SK-N-SH (cell line): ENCODE measurements at regions not wholly inside any gene's neighbourhood (a gene's known extent, or its start where the extent isn't known, plus 50 kb on each side); places are given as distances from the start of the nearest gene placed in this dataset.

ENCODE experiments used
- CTCF ChIA-PET: fragments of 300-600, 350-600 bp; formaldehyde crosslinking; extraction: SDS; loops from one replicate; lab custom pipeline; 2021; lab: Yijun Ruan, JAX
- POLR2A ChIA-PET: fragments of 350-600 bp; sonication (Branson Sonifier 250); formaldehyde crosslinking; extraction: SDS; loops from one replicate; lab custom pipeline; 2020; ENCODE audit warnings: antibody characterized with exemption, inconsistent platforms; lab: Yijun Ruan, JAX
- DNase-seq: peaks from one replicate; pipeline ENCODE4 v3.0.0; 2012
- H2AFZ ChIP-seq: fragments of 200-600 bp; sonication (generic); 2 replicates; pipeline ENCODE4 v1.8.1; 2016; ENCODE audit warnings: antibody characterized with exemption, mild to moderate bottlenecking, low read depth
- H3F3A ChIP-seq: fragments of 200-600 bp; sonication (generic); replicated peaks from 2 replicates; pipeline ENCODE3; 2016; ENCODE audit warnings: antibody characterized with exemption, mild to moderate bottlenecking; ENCODE audit not compliant: insufficient read depth
- H3K27ac ChIP-seq, 2 experiments: fragments of 200-500 bp in 1 of 2; fragments of 200-600 bp in 1 of 2; sonication (Bioruptor generic) in 1 of 2; sonication (generic), shearing (Covaris generic) in 1 of 2; 2 replicates each; pipeline versions ENCODE4 v1.5.1 to v1.6.1; 2014 to 2016; ENCODE audit warnings: low read depth in 2 of 2, inconsistent platforms in 1 of 2, low read length in 1 of 2, mild to moderate bottlenecking in 1 of 2, mixed read lengths in 1 of 2
- H3K27me3 ChIP-seq: fragments of 200-600 bp; sonication (generic), shearing (Covaris generic); 2 replicates; pipeline ENCODE4 v1.6.1; 2016; ENCODE audit warnings: mixed run types; ENCODE audit not compliant: insufficient read depth
- H3K36me3 ChIP-seq, 2 experiments: fragments of 200-500 bp in 1 of 2; fragments of 200-600 bp in 1 of 2; sonication (Bioruptor generic) in 1 of 2; sonication (generic) in 1 of 2; replicated peaks in 1 of 2; 2 replicates each; pipeline versions ENCODE3 to v1.5.1; 2014 to 2016; ENCODE audit warnings: low read length in 1 of 2, mild to moderate bottlenecking in 1 of 2; ENCODE audit not compliant: insufficient read depth in 2 of 2, control insufficient read depth in 1 of 2
- H3K4me1 ChIP-seq, 2 experiments: fragments of 200-500 bp in 1 of 2; fragments of 200-600 bp in 1 of 2; sonication (Bioruptor generic) in 1 of 2; sonication (generic), shearing (Covaris generic) in 1 of 2; 2 replicates each; pipeline versions ENCODE4 v1.5.1 to v1.6.1; 2014 to 2016; ENCODE audit warnings: low read depth in 1 of 2, low read length in 1 of 2, mixed run types in 1 of 2; ENCODE audit not compliant: insufficient read depth in 2 of 2, control insufficient read depth in 1 of 2
- H3K4me2 ChIP-seq: fragments of 200-600 bp; sonication (generic), shearing (Covaris generic); 2 replicates; pipeline ENCODE4 v1.6.1; 2017; ENCODE audit warnings: mixed run types
- H3K4me3 ChIP-seq, 2 experiments: fragments of 200-500 bp in 1 of 2; fragments of 200-600 bp in 1 of 2; sonication (Bioruptor generic) in 1 of 2; sonication (generic), shearing (Covaris generic) in 1 of 2; 2 replicates each; pipeline versions ENCODE4 v1.5.1 to v1.8.1; 2014 to 2016; ENCODE audit warnings: low read depth in 2 of 2, inconsistent platforms in 1 of 2, low read length in 1 of 2, mild to moderate bottlenecking in 1 of 2, mixed read lengths in 1 of 2, moderate library complexity in 1 of 2
- H3K79me2 ChIP-seq: fragments of 200-600 bp; sonication (generic); 2 replicates; pipeline ENCODE4 v1.8.1; 2017; ENCODE audit warnings: mild to moderate bottlenecking; ENCODE audit not compliant: insufficient read depth
- H3K9ac ChIP-seq: fragments of 200-600 bp; sonication (generic); 2 replicates; pipeline ENCODE4 v1.6.1; 2017; ENCODE audit warnings: mixed run types
- H3K9me2 ChIP-seq: fragments of 200-600 bp; sonication (generic); 2 replicates; pipeline ENCODE4 v1.6.1; 2017; ENCODE audit warnings: mixed run types
- H3K9me3 ChIP-seq: fragments of 200-600 bp; sonication (generic); 2 replicates; pipeline ENCODE4 v1.6.1; 2017; ENCODE audit warnings: mixed run types, mild to moderate bottlenecking, moderate library complexity
- H4K20me1 ChIP-seq: fragments of 200-600 bp; sonication (generic); 2 replicates; pipeline ENCODE4 v1.6.1; 2017; ENCODE audit warnings: mild to moderate bottlenecking, mixed run types; ENCODE audit not compliant: insufficient read depth
- CTCF ChIP-seq: fragments of 200-600 bp; sonication (generic); IDR thresholded peaks from 2 replicates; pipeline ENCODE4 v1.6.1; 2017; ENCODE audit warnings: antibody characterized with exemption, mild to moderate bottlenecking, moderate library complexity
- EP300 ChIP-seq, 2 experiments: IDR thresholded peaks; 2 replicates each; pipeline versions ENCODE4 v1.4.0 to v1.6.1; 2012; ENCODE audit warnings: borderline replicate concordance in 1 of 2, low read depth in 1 of 2, low read length in 1 of 2
- GABPA ChIP-seq: IDR thresholded peaks from 2 replicates; pipeline ENCODE4 v1.4.0; 2012; ENCODE audit warnings: low read depth, mild to moderate bottlenecking
- IRF3 ChIP-seq: fragments of 150-350 bp; IDR thresholded peaks from 2 replicates; pipeline ENCODE4 v1.6.1; 2016; ENCODE audit warnings: mild to moderate bottlenecking, low read depth, low read length
- POLR2AphosphoS5 ChIP-seq: IDR thresholded peaks from 2 replicates; pipeline ENCODE4 v1.6.1; 2012; ENCODE audit warnings: low read depth, low read length
- RAD21 ChIP-seq: IDR thresholded peaks from 2 replicates; pipeline ENCODE4 v1.6.1; 2012; ENCODE audit warnings: mild to moderate bottlenecking, low read length
- USF2 ChIP-seq: fragments of 150-350 bp; IDR thresholded peaks from 2 replicates; pipeline ENCODE4 v1.6.1; 2017; ENCODE audit warnings: antibody characterized with exemption, low read length, low read depth, borderline replicate concordance
- WGBS: methylation state at CpG from one replicate; pipeline ENCODE4 v1.1.6; 2017; ENCODE audit warnings: low lambda C conversion rate; 5-methylcytosine and 5-hydroxymethylcytosine counted together

GRCh38 chr6:130766239-130767144 is 60.7 kb upstream of the SMLR1 start (continued):
- no peak for TF ChIP-seq USF2

GRCh38 chr6:130769861-130770260 is 57.3 kb upstream of the SMLR1 start:
- no peak for DNase-seq
- WGBS: 75% methylated on average over 1 of the region's 1 CpG
- POLR2A ChIA-PET: no interaction called here

More at GRCh38 chr6:130769861-130770260, 57.3 kb upstream of the SMLR1 start:
- no peaks in the 10 kb centered on the region for H3K9me3 ChIP-seq
- CTCF ChIA-PET: no interaction called here
- TF ChIP-seq RAD21: no peak
- TF ChIP-seq POLR2AphosphoS5: no peak
- TF ChIP-seq IRF3: no peak
- no peak for TF ChIP-seq CTCF
- TF ChIP-seq GABPA: no peak
- no peak for TF ChIP-seq EP300 (IDR thresholded peaks at IDR 0.05; ENCODE audit: borderline replicate concordance in 1 of 2, low read depth in 1 of 2, low read length in 1 of 2)
- H3K27me3 ChIP-seq: no peaks in the 10 kb centered on the region
- H3K4me2 ChIP-seq: no peak overlapping the region
- H3K79me2 ChIP-seq: no peaks in the 10 kb centered on the region
- H2AFZ ChIP-seq: no peak overlapping the region
- H3K36me3 ChIP-seq: no peaks in the 10 kb centered on the region
- H3K9ac ChIP-seq: no peak overlapping the region
- no peaks in the 10 kb centered on the region for H3K9me2 ChIP-seq
- H3K27ac ChIP-seq: no peak overlapping the region
- no peaks in the 10 kb centered on the region for H3K4me1 ChIP-seq
- H3F3A ChIP-seq: no peaks in the 10 kb centered on the region
- no peaks in the 10 kb centered on the region for H4K20me1 ChIP-seq
- no peak overlapping the region for H3K4me3 ChIP-seq
